Spleen (tissue), 11 donors: ENCODE measurements at regions not wholly inside any gene's neighbourhood (a gene's known extent, or its start where the extent isn't known, plus 50 kb on each side); places are given as distances from the start of the nearest gene placed in this dataset.
"Not testable (repeated sequence)": the region's sequence is repeated elsewhere in the genome, so short reads cannot be mapped to it uniquely, and the experiment has no call there.

ENCODE experiments used
- DNase-seq: peaks from one replicate; pipeline ENCODE4 v3.0.0-alpha.2; 2020
- H3K27ac ChIP-seq, 8 donors: fragments of 200-600 bp; sonication (generic) in 7 of 8; 1 replicate in 4 of 8; 2 replicates in 4 of 8; pipeline versions ENCODE4 v1.5.0 to v1.8.0; 2016 to 2021; ENCODE audit warnings: inconsistent platforms in 4 of 8, mild to moderate bottlenecking in 4 of 8, moderate library complexity in 1 of 8
- H3K27me3 ChIP-seq, 7 donors: fragments of 200-600 bp; sonication (generic) in 6 of 7; replicated peaks in 1 of 7; 1 replicate in 4 of 7; 2 replicates in 3 of 7; pipeline versions ENCODE4 v1.5.0 to v1.8.0; 2016 to 2021; ENCODE audit warnings: inconsistent platforms in 3 of 7, mild to moderate bottlenecking in 1 of 7
- H3K36me3 ChIP-seq, 6 donors: fragments of 200-600 bp; sonication (generic) in 5 of 6; 1 replicate in 4 of 6; 2 replicates in 2 of 6; pipeline versions ENCODE4 v1.5.0 to v1.8.0; 2016 to 2021; ENCODE audit warnings: inconsistent platforms in 2 of 6
- H3K4me1 ChIP-seq, 6 donors: fragments of 200-600 bp; sonication (generic) in 5 of 6; 1 replicate in 3 of 6; 2 replicates in 3 of 6; pipeline versions ENCODE4 v1.5.0 to v1.8.0; 2016 to 2021; ENCODE audit warnings: inconsistent platforms in 3 of 6
- H3K4me3 ChIP-seq, 8 donors: fragments of 200-600 bp; sonication (generic) in 7 of 8; 1 replicate in 4 of 8; 2 replicates in 4 of 8; pipeline versions ENCODE4 v1.5.0 to v1.8.0; 2016 to 2021; ENCODE audit warnings: inconsistent platforms in 4 of 8, mild to moderate bottlenecking in 4 of 8, moderate library complexity in 2 of 8
- H3K9me3 ChIP-seq, 8 donors: fragments of 200-600 bp; sonication (generic) in 7 of 8; 1 replicate in 4 of 8; 2 replicates in 4 of 8; pipeline versions ENCODE4 v1.5.0 to v1.8.0; 2016 to 2021; ENCODE audit warnings: inconsistent platforms in 4 of 8
- POLR2AphosphoS5 ChIP-seq, 3 donors: sonication (generic); formaldehyde crosslinking; IDR thresholded peaks; one replicate each; pipeline ENCODE4 v1.5.1; 2017; ENCODE audit warnings: antibody characterized with exemption in 3 of 3
- WGBS, 5 donors: extraction: QIAGEN DNeasy Blood & Tissue Kit in 3 of 5; methylation state at CpG; one replicate each; pipeline versions ENCODE4 v1.1.5 to v1.1.7; 2013 to 2018; 5-methylcytosine and 5-hydroxymethylcytosine counted together
- intact Hi-C: fragments of 100-400 bp; cut with DNase I; formaldehyde crosslinking; loops from one replicate; pipeline ENCODE4 v1.15.0; 2023; ENCODE audit warnings: low total_unique reads
- donor health status: healthy with polysubstance abuse.
- donor health status: DM: no; HTN: no; CAD: no; lungs with moderate emphysema.
- donor health status: DM: no; HTN: no; CAD: no.
- donor health status: Bipolar disorder and iron deficiency.
- donor health status: healthy.
- donor health status: DM: no; HTN: no; CAD: no.
- donor health status: DM: yes; HTN: yes; CAD: no.

- H3K27me3 ChIP-seq, H3K27ac ChIP-seq, H3K4me3 ChIP-seq, H3K9me3 ChIP-seq, intact Hi-C loops, H3K36me3 ChIP-seq, H3K4me1 ChIP-seq: not testable (repeated sequence)
- WGBS, 5 donors, result 60 to 89% (median 83%) methylated on average over 3 to 22 of the region's 22 CpGs
- DNase-seq, result peak; percentile 81
- TF ChIP-seq POLR2AphosphoS5 (IDR thresholded peaks at IDR 0.05), result peak in 1 of 3 donors; percentile 33
Measured at GRCh38 chr14:105668021-105668420, 141.6 kb downstream of the TMEM121 start.

GRCh38 chr14:105668471-105669230, 142.3 kb downstream of the TMEM121 start:
- H3K4me1 ChIP-seq, intact Hi-C loops, H3K27ac ChIP-seq, H3K4me3 ChIP-seq, H3K27me3 ChIP-seq, H3K9me3 ChIP-seq, H3K36me3 ChIP-seq: not testable (repeated sequence)
- peak; percentile 57 for DNase-seq
- WGBS, 5 donors, result 88 to 94% (median 91%) methylated on average over 25 to 29 of the region's 29 CpGs

DNA sequence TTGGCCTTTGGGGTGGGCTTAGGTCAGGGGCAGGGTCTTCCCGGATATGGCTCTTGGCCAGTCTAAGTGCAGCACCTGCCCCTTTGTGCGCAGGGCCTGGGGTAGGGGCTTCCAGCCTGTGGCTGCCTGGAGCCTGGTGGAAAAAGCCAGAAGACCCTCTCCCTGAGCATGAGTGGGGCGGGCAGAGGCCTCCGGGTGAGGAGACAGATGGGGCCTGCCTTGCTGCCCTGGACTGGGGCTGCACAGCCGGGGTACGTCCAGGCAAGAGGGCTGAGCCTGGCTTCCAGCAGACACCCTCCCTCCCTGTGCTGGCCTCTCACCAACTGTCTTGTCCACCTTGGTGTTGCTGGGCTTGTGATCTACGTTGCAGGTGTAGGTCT, 142.8 kb downstream of the TMEM121 start:
- H3K36me3 ChIP-seq, H3K27me3 ChIP-seq, H3K27ac ChIP-seq, intact Hi-C loops, H3K4me1 ChIP-seq, H3K9me3 ChIP-seq, H3K4me3 ChIP-seq: not testable (repeated sequence)
- DNase-seq, result peak; percentile 51
- 84 to 98% (median 91%) methylated on average over 3 to 7 of the region's 7 CpGs for WGBS, 5 donors

DNA sequence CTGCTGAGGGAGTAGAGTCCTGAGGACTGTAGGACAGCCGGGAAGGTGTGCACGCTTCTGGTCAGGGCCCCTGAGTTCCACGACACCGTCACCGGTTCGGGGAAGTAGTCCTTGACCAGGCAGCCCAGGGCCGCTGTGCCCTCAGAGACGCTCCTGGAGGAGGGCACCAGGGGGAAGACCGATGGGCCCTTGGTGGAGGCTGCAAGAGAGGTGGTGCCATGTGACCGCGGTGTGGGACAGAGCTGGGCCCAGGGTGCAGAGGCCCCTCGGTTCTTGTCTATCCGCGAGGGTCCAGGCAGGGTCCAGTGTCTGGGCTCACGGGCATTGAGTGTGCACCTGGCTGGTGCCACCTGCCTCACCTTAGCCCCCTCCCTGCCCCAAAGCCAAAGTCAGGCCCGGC, 143.3 kb downstream of the TMEM121 start:
- H3K4me3 ChIP-seq, H3K27me3 ChIP-seq, H3K4me1 ChIP-seq, H3K27ac ChIP-seq, H3K9me3 ChIP-seq, intact Hi-C loops, H3K36me3 ChIP-seq: not testable (repeated sequence)
- DNase-seq, result peak; percentile 71
- 87 to 95% (median 92%) methylated on average over 11 to 16 of the region's 16 CpGs for WGBS, 5 donors

GRCh38 chr14:105672450-105673200, 146.2 kb downstream of the TMEM121 start:
- H3K36me3 ChIP-seq, DNase-seq, H3K9me3 ChIP-seq, H3K4me3 ChIP-seq, H3K27me3 ChIP-seq, intact Hi-C loops, H3K27ac ChIP-seq, H3K4me1 ChIP-seq: not testable (repeated sequence)
- 93 to 94% (median 93%) methylated on average over 12 to 27 of the region's 55 CpGs; no CpG with 5 or more reads in 1 of the 5 donors for whole genome bisulfite sequencing, 5 donors

GRCh38 chr14:105675433-105675832, 149.1 kb downstream of the TMEM121 start:
- DNase-seq, H3K27ac ChIP-seq, H3K9me3 ChIP-seq, H3K4me1 ChIP-seq, H3K36me3 ChIP-seq, intact Hi-C loops, H3K4me3 ChIP-seq, H3K27me3 ChIP-seq: not testable (repeated sequence)
- 74 to 79% (median 76%) methylated on average over 9 to 12 of the region's 14 CpGs for WGBS, 5 donors

DNA sequence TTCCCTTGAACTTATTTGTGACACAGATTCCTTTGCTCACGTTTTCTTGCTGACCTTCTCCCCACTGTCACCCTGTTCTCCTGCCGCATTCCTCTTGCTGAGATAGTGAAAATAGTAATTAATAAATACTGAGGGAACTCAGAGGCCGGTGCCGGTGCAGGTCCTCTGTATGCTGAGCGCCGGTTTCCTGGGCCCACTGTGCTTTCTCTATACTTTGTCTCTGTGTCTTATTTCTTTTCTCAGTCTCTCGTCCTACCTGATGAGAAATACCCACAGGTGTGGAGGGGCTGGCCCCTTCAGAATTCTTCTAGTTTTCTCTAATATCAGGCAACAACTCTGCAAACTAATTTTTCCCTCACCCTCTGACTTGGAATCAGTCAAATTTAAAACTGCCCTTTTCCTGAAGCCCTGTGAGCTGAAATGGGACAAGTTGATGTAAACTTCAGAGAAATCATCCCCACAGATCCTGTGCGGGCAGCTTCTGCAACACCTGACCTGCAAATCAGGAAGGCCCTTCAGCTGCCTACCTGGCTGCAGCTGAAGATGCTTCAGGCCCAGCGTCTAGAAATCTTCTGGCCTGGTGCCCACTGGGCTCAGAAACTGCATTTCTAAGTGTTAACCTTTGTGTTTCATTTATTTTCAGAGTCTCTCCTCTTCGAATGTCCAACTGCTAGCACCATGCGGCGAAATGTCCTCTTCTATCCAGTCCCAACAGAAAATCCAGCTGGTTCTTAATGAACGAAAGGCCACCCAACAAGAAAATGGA, 149.7 kb downstream of the TMEM121 start:
- H3K4me1 ChIP-seq, H3K4me3 ChIP-seq, intact Hi-C loops: not testable (repeated sequence)

DNA sequence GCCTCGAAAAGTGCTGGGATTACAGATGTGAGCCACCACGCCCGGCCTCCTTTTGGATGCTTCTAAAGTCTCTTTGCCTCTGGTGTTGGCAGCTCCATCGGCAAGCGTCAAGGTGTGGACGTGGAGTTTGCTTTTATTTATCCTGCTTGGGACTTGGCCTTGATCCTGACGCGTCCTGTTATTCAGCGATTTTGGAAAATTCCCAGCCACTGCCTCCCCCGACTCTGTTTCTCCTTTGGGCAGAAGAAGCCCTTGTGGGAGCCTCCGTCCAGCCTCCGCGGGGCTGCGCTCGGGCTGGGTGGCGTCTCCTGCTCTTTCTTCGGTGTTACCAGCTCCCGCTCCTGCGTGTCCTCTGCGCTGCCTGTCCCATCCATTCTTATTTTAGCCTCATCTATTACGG, 151.7 kb downstream of the TMEM121 start:
- intact Hi-C loops, H3K4me1 ChIP-seq, H3K27me3 ChIP-seq, H3K36me3 ChIP-seq, H3K4me3 ChIP-seq, H3K9me3 ChIP-seq, H3K27ac ChIP-seq: not testable (repeated sequence)
- WGBS, 5 donors, result 87 to 91% (median 88%) methylated on average over 20 to 21 of the region's 21 CpGs
- peak; percentile 70 for DNase-seq

More for the DNA sequence above, 149.7 kb downstream of the TMEM121 start:
- H3K27ac ChIP-seq, DNase-seq, H3K9me3 ChIP-seq, H3K36me3 ChIP-seq, H3K27me3 ChIP-seq: not testable (repeated sequence)
- WGBS, 5 donors, result 81 to 88% (median 84%) methylated on average over 12 to 13 of the region's 13 CpGs
